ENCODE measurements at regions not wholly inside any gene's neighbourhood (a gene's known extent, or its start where the extent isn't known, plus 50 kb on each side); places are given as distances from the start of the nearest gene placed in this dataset.

DNA sequence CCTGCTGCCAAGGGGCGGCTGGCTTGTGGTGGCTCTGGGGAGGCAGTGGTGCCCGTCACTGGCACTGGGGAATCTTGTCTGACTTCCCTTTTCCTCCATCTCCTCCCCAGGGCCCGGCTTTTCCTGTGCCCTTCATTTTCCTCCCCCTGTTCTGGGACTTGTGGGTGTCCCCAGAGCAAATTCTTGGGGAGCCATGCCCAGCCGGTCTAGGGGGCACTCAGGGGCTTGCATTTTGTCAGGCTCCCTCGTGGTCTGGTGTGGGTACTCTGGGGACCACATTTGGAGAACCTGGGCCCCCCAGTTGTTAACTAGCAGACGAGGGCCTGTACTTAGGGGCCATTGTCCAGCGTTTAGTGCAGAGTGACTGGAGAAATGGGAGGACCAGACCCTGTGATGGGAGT lies 105.2 kb upstream of the IER5L start:
- Histone ChIP-seq H3K4me1 (ENCODE audit: low read length) (peaks cover 6% of the 10 kb centered on the region; the same call in 1 of the 2 replicates), H3K36me3 (replicated peaks; ENCODE audit: insufficient read depth, low read length) (no peaks in the 10 kb centered on the region), H3K9ac (ENCODE audit: low read length) (no peak overlapping the region), H3K27ac (ENCODE audit: low read length) (no peak overlapping the region), H3K4me2 (ENCODE audit: low read depth, low read length) (no peak overlapping the region), H4K20me1 (ENCODE audit: insufficient read depth, low read length) (no peaks in the 10 kb centered on the region), H2AFZ (ENCODE audit: low read length) (no peak overlapping the region), H3K9me2 (replicated peaks; ENCODE audit: insufficient read depth, low read length) (no peaks in the 10 kb centered on the region), H3F3A (ENCODE audit: insufficient read depth, low read length) (no peaks in the 10 kb centered on the region), H3K27me3 (replicated peaks; ENCODE audit: insufficient read depth, low read length) (no peaks in the 10 kb centered on the region), H3K9me3 (replicated peaks; ENCODE audit: insufficient read depth, low read length) (no peaks in the 10 kb centered on the region), H3K4me3 (ENCODE audit: low read length) (no peak overlapping the region), H3K79me2 (ENCODE audit: low read length) (no peaks in the 10 kb centered on the region)
- TF ChIP-seq, protein P1, sequence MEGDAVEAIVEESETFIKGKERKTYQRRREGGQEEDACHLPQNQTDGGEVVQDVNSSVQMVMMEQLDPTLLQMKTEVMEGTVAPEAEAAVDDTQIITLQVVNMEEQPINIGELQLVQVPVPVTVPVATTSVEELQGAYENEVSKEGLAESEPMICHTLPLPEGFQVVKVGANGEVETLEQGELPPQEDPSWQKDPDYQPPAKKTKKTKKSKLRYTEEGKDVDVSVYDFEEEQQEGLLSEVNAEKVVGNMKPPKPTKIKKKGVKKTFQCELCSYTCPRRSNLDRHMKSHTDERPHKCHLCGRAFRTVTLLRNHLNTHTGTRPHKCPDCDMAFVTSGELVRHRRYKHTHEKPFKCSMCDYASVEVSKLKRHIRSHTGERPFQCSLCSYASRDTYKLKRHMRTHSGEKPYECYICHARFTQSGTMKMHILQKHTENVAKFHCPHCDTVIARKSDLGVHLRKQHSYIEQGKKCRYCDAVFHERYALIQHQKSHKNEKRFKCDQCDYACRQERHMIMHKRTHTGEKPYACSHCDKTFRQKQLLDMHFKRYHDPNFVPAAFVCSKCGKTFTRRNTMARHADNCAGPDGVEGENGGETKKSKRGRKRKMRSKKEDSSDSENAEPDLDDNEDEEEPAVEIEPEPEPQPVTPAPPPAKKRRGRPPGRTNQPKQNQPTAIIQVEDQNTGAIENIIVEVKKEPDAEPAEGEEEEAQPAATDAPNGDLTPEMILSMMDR (IDR thresholded peaks at IDR 0.05; ENCODE audit: low read length) = no peak
- TF ChIP-seq EZH2 (optimal IDR thresholded peaks at IDR 0.05; ENCODE audit: low read depth, low read length) (no peak), EZH2phosphoT487 (IDR thresholded peaks at IDR 0.05; ENCODE audit: low read length) (no peak)
- DNase-seq = no peak

DNA sequence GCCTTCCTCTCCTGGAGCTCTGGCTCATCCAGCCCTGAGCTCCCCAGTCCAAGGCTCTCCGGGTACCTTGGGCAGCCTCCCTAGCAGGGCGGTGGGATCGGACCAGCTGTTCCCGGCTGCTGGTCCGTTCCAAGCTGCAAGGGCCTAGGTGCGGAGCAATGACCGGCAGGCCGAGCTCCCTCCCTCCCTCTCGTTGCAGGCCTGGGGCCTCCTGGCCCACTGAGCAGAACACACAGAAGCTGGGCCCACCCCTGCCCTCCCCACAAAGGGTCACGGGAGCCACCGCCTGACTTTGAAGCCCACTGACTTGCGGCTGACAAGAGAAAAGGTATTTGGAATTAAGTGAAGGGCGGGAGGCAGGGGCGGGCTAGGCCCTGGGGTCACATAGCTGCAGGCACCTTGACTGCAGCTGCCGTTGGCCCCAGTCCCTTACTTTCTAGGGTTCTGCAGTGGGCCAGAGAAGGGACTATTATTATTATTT lies 104.7 kb upstream of the IER5L start:
- no peaks in the 10 kb centered on the region for H3K9me2 ChIP-seq (replicated peaks; ENCODE audit: insufficient read depth, low read length)
- TF ChIP-seq, protein P1 (IDR thresholded peaks at IDR 0.05; ENCODE audit: low read length) = no peak
- TF ChIP-seq EZH2 (optimal IDR thresholded peaks at IDR 0.05; ENCODE audit: low read depth, low read length) (no peak), EZH2phosphoT487 (IDR thresholded peaks at IDR 0.05; ENCODE audit: low read length) (no peak)
- no peaks in the 10 kb centered on the region for H3K79me2 ChIP-seq (ENCODE audit: low read length)
- H3K4me2 ChIP-seq (ENCODE audit: low read depth, low read length) = no peak overlapping the region
- no peaks in the 10 kb centered on the region for H3K36me3 ChIP-seq (replicated peaks; ENCODE audit: insufficient read depth, low read length)
- no peak overlapping the region for H3K27ac ChIP-seq (ENCODE audit: low read length)
- H3K9me3 ChIP-seq (replicated peaks; ENCODE audit: insufficient read depth, low read length) = no peaks in the 10 kb centered on the region
- no peak overlapping the region for H3K9ac ChIP-seq (ENCODE audit: low read length)
- no peak overlapping the region for H3K4me3 ChIP-seq (ENCODE audit: low read length)
- peaks cover 10% of the 10 kb centered on the region for H3K4me1 ChIP-seq (ENCODE audit: low read length)
- H3F3A ChIP-seq (ENCODE audit: insufficient read depth, low read length) = no peaks in the 10 kb centered on the region
- no peak for DNase-seq
- H4K20me1 ChIP-seq (ENCODE audit: insufficient read depth, low read length) = no peaks in the 10 kb centered on the region
- no peak overlapping the region for H2AFZ ChIP-seq (ENCODE audit: low read length)
- no peaks in the 10 kb centered on the region for H3K27me3 ChIP-seq (replicated peaks; ENCODE audit: insufficient read depth, low read length)

DNA sequence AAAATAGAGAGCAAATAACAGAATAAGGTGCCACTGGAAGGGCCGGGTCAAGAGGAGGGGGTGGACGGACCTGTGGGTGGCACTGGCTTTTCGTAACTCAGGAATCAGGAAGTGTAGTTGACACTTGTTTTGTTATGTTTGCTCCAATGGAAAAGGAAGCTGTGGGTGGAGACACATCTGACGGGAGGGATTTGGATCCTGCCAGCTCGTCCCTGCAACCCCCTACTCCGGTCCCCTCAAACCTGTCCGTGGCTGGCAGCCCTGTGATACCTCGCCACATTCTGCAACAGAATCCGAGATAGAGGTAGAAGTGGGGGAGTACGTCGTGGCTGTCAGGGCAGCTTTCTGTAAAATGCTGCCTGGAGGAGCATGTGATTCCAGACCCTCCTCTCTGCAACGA lies 104.2 kb upstream of the IER5L start:
- no peak overlapping the region for H3K9ac ChIP-seq (ENCODE audit: low read length)

More for the DNA sequence above, 104.2 kb upstream of the IER5L start:
- Histone ChIP-seq H3K79me2 (ENCODE audit: low read length) (no peaks in the 10 kb centered on the region), H3K4me1 (ENCODE audit: low read length) (peaks cover 10% of the 10 kb centered on the region), H3K9me2 (replicated peaks; ENCODE audit: insufficient read depth, low read length) (no peaks in the 10 kb centered on the region), H4K20me1 (ENCODE audit: insufficient read depth, low read length) (no peaks in the 10 kb centered on the region), H3K4me3 (ENCODE audit: low read length) (no peak overlapping the region), H3K27me3 (replicated peaks; ENCODE audit: insufficient read depth, low read length) (no peaks in the 10 kb centered on the region), H3K27ac (ENCODE audit: low read length) (no peak overlapping the region), H2AFZ (ENCODE audit: low read length) (no peak overlapping the region), H3F3A (ENCODE audit: insufficient read depth, low read length) (no peaks in the 10 kb centered on the region), H3K9me3 (replicated peaks; ENCODE audit: insufficient read depth, low read length) (no peaks in the 10 kb centered on the region), H3K36me3 (replicated peaks; ENCODE audit: insufficient read depth, low read length) (no peaks in the 10 kb centered on the region), H3K4me2 (ENCODE audit: low read depth, low read length) (no peak overlapping the region)
- DNase-seq = no peak
- TF ChIP-seq, protein P1 (IDR thresholded peaks at IDR 0.05; ENCODE audit: low read length) = no peak
- TF ChIP-seq EZH2phosphoT487 (IDR thresholded peaks at IDR 0.05; ENCODE audit: low read length) (no peak), EZH2 (optimal IDR thresholded peaks at IDR 0.05; ENCODE audit: low read depth, low read length) (no peak)

Data from MM.1S (cell line).